HS-27A (cell line): ENCODE measurements at regions not wholly inside any gene's neighbourhood (a gene's known extent, or its start where the extent isn't known, plus 50 kb on each side); places are given as distances from the start of the nearest gene placed in this dataset.

ENCODE experiments used
- DNase-seq: peaks from one replicate; pipeline ENCODE4 v3.0.0-alpha.2; 2012; ENCODE audit warnings: low read depth, missing footprints

- no peak for DNase-seq
Observed at GRCh38 chr1:221470000-221470698, 271.7 kb downstream of the DUSP10 start.

- no peak for DNase-seq
Observed at GRCh38 chr1:221473411-221473810, 268.5 kb downstream of the DUSP10 start.

- no peak for DNase-seq
Observed at GRCh38 chr1:221477252-221477651, 264.6 kb downstream of the DUSP10 start.

GRCh38 chr1:221478050-221478949, 263.6 kb downstream of the DUSP10 start:
- DNase-seq: peak; percentile 56

DNA sequence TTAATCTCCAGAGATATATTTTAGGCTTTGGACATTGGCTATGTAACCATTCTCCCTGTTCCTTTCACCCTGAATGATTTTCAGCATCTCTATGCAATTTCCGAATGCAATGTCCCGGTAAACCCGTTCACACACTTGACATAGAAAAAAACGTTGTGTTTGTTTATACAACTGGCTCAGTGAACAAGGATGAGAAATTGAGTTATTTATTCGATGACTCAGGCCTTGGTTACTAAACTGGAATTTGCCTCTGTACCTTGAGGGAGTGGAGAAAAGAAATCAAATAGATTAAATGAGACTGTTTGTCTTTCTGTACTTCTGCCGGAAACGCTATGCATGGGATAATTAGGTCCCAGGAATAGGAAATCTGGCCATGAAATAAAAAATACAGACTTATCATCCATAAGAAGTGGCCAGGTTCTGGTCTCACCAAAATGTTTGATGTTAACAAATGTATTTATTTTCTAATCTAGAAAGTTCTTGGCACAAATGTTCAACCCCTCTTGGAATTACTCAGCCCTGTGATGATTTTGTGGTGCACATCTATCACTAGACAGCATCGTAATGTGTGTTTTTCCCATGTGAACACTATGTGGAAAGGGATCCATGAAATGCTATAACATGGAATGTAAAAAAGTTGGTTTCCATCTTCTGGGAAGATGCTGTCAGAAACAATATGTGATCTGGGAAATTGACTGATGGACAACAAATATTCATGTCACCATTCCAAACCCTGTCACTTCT, 253.9 kb downstream of the DUSP10 start:
- DNase-seq: peak; percentile 27

GRCh38 chr1:221488550-221488949, 253.3 kb downstream of the DUSP10 start:
- no peak for DNase-seq

DNA sequence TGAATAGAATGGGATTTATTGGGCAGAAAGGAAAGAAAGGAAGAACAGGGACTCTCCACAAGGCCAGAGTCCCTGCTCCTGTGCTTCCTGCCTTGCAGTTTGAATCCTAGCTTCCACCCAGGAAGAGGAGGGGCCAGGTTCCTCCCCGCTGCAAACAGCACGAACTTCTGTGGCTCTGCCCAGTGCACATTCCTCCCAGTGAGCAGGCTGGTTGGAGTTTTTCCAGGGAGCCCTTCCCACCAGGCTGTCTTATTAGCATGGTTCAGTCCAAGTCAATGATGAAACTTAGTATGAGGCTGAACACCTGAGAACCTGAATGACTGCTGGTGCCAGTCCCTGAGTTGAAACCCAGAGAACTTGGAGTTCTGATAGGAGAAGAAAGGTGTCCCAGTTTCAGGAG, 247.2 kb downstream of the DUSP10 start:
- DNase-seq: no peak

- no peak for DNase-seq
Observed at GRCh38 chr1:221497046-221497445, 244.8 kb downstream of the DUSP10 start.

GRCh38 chr1:221503268-221503667, 238.6 kb downstream of the DUSP10 start:
- no peak for DNase-seq

DNA sequence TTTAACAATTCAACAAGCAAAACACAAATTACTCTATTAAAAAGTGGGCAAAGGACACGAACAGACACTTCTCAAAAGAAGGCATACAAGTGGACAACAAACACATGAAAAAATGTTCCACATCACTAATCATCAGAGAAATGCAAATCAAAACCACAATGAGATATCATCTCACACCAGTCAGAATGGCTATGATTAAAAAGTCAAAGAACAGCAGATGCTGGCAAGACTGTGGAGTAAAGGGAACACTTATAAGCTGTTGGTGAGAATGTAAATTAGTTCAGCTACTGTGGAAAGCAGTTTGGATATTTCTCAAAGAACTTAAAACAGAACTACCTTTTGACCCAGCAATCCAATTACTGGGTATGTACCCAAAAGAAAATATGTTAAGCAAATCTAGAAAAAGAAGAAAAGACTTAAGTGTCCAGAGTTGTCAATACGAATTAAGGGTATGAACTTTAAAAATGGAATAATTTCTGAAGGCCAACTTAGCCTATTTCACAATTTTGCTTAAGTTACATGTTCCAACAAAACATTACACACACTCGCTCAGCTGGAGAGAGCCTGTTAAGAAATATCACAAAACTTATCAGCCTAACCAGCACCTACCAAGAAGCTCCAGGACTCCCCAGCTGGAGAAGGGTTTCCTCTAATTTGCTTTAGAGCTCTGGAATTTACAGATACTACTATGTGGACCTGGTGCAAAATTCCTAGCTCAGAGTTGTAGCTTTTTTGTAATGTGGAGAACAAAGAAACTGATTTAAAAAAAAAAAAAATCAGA, 232.1 kb downstream of the DUSP10 start:
- DNase-seq: no peak

DNA sequence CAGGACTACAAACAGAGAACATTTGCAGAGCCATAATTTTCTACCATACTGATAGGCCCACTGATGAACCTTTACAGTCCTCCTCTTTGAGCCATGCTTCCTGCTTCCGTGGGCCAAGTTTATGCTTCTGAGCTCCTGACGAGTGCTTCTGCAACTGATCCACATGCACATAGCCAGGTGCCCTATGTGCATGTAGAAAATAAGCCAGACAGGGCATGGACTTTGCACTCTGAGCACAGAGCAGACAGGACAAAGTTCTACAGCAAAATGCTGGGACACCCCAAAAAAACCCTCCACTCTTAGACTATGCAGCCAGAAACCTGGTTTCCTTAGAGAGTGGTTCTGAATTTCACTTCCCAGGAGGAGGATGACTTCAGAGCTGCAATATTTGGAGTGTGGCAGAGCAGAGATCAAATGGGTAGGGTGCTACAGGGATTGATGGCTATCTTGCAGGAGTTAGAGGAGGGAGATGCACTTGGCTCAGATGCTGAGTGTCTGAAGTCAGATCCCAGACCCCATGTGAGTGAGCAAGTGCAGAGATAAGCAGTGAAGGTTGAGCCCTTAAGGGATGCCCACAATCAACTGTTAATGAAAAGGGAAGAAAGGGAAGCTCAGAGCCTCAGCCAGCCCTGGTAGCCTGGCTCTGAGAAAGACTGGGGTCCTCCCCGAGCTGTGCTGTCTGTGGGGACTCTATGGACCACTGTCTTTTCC, 230.9 kb downstream of the DUSP10 start:
- no peak for DNase-seq

DNA sequence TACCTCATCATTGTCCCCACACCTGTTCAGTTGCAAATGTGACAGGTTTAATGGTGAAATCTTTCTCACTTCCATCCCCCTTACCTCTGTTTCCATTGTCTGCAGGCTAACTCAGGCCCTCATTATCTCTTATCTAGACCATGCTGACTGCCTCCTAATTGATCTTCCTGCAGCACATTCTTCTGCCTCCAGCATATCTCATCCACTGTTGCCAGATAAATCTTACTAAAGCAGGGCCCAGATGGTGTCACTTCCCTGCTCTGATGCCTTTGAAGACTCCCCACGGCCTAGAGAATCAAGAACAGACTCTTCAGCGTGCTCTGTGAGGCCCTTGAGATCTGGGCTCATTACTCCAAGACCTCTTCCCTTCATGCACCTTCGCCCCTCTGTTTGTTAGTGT, 230.1 kb downstream of the DUSP10 start:
- no peak for DNase-seq

GRCh38 chr1:221514806-221515205, 227.1 kb downstream of the DUSP10 start:
- no peak for DNase-seq

GRCh38 chr1:221515496-221515895, 226.4 kb downstream of the DUSP10 start:
- DNase-seq: no peak

- DNase-seq: no peak
Observed at GRCh38 chr1:221517961-221518360, 223.9 kb downstream of the DUSP10 start.

GRCh38 chr1:221520250-221520649, 221.6 kb downstream of the DUSP10 start:
- DNase-seq: no peak

GRCh38 chr1:221521686-221522085, 220.2 kb downstream of the DUSP10 start:
- no peak for DNase-seq

- DNase-seq: no peak
Observed at GRCh38 chr1:221522529-221522940, 219.4 kb downstream of the DUSP10 start.

DNA sequence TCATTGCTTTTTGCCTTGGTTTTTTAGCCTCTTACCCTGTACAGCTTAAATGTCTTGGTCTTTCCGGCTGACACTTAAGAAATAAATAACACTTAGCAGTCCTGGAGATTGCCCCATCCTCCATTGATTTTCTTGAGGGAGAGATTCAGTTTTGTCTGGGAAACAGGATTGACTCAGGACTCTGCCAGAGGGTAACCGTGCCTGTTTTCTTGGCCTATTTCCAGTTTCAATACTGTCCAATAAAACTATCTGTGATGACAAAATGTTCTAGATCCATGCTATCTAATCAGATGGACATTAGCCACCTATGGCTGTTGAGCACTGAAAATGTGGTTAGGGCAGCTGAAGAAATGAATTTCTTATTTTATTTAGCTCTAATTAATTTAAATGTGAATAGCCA, 216.1 kb downstream of the DUSP10 start:
- DNase-seq: no peak

- DNase-seq: no peak
Observed at GRCh38 chr1:221527302-221527701, 214.6 kb downstream of the DUSP10 start.
